IPS DF 19.7 (cell line): ENCODE measurements at regions not wholly inside any gene's neighbourhood (a gene's known extent, or its start where the extent isn't known, plus 50 kb on each side); places are given as distances from the start of the nearest gene placed in this dataset.
"Not testable (repeated sequence)": the region's sequence is repeated elsewhere in the genome, so short reads cannot be mapped to it uniquely, and the experiment has no call there.

Experiments
- DNase-seq: peaks from one replicate; pipeline ENCODE4 v3.0.0-alpha.2; 2013; ENCODE audit warnings: low read depth, low spot score

DNA sequence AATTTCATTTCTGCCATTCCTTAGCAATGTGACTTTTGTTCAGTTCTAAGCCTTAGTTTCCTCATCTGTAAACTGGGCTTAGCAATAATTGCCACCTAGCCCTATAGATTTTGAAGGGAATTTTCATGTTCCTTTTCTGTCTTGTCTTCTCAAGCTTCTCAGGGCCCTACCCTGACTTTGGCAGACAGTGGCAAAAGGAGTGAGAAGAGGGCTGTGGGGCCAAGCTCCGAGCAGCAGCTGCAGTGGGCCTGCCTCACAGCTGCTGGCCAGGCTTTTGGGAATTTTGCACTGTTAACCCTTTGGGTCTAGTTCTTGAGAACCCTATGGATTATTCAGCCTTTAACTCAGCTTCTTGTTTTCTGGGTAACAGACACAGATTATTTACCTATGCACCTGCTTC, 67.6 kb upstream of the IGSF1 start:
- DNase-seq = no peak

DNA sequence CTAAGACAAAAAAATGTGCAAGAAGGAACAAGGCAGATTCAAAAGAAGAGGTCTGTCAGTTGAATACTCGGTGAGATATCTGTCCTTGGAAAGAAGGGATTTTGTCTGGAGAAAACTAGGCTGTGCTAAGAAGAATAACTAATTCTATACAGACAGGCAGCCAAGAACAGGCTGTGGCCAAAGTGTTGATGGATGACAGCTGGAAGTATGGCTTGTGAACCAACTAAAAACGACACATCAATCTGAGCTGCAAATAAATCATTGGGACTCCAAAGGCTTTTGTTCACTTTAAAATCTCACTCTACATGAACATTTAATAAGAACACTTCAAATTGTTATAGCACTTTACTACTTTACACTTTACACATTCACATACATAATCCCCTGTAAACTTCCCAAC, 70.5 kb upstream of the IGSF1 start:
- no peak for DNase-seq

DNA sequence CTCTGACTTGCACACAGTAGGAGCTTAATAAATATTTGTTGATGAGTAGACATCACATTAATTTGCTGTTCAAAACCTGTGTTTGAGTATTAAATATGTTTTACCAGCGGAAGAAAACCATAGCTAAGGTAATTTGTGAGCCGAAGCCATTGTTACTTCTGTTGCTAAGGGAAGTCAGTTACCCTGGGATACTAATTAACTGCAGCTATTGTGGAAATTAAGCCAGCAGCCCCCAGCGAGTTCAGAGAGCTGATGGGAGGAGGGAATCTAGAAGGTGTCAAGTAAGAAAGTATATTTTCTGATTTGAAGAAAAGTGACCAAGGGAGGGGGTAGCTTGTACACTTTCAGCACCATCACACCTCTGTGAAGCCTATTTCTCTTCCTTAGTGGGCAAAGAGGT, 76.7 kb upstream of the IGSF1 start:
- no peak for DNase-seq

DNA sequence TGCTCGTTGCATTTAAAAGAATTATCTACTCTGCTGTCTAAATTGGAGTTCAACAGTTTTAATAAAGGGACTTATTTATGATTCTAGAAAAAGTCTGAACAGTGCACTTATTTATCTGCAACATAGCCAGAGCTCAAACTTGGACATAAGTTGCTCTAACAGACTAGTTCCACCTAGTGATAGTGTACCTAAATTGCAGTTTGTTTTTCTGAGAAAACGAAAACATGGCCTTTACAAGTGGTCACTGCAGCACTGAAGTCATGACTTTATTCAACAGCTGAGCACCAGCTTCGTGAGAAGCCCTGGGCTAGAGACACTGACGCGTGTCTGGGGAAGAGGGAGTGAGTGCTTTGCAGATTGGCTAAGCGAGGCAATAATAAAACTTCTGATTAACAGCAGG, 77.3 kb upstream of the IGSF1 start:
- no peak for DNase-seq

DNA sequence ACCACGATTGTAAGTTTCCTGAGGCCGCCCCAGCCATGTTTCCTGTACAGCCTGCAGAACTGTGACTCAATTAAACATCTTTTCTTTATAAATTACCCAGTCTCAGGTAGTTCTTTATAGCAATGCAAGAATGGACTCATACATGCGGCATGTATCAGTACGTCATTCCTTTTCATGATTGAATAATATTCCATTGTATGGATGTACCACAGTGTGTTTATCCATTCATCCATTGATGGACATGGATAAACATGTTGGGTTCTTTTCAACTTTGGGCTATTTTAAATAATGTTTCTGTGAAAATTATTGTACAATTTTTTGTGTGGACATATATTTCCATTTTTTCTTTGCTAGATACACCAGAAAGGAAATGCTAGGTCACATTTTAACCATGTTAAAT, 99.2 kb upstream of the IGSF1 start:
- DNase-seq = no peak

DNA sequence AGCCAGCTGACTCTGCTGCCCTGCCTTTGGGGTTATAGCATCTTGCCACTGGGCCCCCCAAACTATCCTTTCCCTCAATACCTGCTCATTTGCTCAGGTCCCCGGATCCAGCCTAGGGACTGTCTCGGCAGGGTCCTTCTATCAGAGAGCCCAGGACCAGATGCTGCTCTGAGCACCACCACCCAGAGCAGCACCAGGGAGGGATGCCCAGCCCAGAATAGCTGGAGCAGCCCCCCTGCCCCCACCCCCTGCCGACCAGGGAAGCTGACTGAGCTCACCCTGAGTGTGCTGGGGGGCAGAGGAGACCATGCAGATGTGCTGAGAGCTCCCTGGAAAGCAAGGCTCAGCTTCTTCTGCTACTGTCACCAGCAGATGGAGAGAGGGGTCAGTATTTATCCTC, 103.6 kb upstream of the IGSF1 start:
- DNase-seq = no peak

DNA sequence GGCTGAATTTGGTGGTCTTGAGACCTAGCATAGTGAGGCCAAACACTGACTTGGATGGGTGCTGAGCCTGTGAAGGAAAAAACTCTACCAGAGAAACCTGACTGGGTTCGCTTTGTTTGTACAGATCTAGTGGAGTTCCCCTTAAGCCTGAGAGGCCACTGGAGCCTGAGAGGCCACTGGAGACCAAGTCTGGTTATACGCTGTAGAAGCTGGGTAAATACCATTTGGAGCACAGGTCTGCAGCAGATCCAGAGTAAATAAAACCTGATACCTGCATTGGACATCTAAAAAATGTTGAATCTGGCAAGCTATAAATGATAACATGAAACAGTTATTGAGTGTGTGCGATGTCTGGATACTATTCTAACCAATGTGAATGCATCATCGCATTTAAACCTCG, 104.3 kb upstream of the IGSF1 start:
- no peak for DNase-seq

DNA sequence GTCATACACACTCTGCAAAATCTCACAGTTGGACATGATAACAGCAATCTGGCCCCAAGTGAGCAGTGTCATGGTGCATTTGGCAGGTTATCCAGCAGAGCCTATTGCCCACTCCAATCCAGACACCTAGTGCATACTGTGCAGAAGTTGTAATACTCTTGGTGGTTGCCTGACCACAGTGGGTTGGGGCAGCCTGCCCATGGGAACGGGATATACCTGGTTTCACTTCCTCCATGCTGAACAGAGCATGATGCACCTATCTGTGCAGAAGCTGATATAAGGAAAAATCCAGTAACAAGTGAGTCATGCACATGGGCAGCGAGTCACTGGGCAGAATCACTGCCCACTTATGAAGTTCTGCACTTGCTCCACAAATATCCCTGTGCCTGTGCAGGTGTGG, 105.3 kb upstream of the IGSF1 start:
- no peak for DNase-seq

DNA sequence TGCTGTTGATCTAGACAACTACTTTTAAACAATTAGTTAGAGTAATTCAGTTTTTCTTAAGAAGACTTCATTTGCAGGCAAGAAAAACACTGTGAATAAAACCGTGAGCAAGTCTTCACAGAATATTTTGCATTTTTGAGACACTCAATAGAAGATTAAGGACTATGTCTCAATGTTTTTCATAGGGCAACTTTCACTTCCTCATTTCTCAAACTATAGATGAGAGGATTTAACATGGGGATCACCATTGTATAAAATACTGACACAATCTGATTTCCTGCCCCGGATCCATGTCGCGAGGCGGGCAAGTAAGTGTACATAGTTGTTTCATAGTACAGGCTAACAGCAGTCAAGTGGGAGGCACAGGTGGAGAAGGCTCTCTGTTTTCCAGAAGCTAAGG, 108.8 kb upstream of the IGSF1 start:
- no peak for DNase-seq

DNA sequence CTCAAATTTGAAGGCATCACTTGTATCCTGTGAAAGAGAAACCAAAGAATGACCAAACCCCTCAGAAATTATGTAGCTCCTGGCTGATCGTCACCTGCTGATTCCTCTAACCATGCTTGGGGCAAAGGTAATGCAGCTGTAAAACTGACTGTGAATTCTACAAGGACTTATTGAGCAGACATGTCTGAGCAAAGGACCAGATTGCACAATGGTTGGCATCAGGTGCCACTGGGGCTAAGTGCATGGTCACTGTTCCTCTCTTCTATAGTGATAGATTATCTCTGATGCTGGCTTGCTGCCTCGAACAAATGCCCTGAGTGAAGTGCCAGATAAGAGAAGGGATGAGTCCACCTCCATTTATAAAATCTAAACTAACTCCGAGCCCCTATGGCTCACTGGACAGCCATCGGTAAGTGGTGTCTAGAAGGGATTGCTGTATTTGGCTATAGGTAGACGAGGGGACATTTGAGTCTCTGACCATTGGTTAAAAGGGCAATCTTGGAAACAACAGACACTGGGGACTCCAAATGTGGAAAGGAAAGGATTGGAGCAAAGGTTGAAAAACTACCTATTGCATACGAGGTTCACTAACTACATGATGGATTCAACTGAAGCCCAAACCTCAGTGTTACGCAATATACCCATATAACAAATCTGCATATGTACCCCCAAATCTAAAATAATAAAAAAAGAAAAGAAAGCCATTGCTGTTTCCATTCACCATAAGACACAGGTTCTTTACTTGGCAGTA, 110.7 kb upstream of the IGSF1 start:
- DNase-seq = no peak

DNA sequence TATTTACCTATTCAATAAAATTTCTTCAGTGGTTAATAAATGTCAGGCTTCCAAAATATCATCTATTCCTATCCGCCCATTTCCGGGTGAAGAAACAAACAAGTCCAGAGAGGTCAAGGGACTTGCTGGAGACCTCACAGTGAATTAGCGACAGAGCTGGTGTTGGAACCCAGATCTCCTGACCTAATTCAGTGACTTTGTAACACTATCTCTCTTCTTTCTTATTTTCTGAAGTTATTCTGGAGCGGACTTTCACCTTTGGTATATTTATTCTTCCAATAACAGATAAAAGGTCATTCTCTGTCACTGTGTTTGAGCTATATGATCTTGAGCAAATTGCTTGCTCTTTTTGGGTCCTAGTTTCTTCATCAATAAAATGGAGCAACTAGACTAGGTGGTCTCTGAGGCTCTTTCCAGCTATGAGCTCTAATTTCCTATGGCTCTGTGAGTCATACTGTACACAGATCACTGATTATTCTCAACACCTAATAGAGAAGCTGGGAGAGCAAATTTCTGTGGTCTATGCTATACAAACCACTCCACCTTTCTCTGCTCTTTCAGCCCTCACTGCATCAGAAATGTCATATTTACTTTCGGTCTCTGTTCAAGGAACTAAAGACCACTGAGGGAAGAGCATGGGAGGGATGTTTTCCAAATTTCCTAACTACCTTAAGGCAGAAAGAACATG, 113.2 kb upstream of the IGSF1 start:
- no peak for DNase-seq

DNA sequence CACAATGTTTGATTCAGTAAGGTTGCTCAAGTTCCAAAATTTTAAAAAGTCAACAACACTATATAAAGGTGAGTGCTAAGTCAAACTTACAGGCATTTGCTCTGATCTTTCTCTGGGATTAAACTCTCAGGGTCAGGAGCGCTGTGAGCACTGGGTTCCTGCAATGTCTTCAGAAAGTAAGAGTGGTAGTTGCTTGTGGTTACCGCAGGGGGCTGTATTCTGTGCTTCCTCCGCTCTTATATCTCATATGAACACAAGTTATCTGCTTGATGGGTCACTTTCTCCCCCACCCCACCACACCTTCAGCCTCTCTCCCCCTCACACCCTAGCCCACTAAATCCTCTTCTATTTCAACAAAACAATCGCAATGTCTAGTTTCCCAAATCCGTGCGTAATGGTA, 116.4 kb upstream of the IGSF1 start:
- DNase-seq = no peak

DNA sequence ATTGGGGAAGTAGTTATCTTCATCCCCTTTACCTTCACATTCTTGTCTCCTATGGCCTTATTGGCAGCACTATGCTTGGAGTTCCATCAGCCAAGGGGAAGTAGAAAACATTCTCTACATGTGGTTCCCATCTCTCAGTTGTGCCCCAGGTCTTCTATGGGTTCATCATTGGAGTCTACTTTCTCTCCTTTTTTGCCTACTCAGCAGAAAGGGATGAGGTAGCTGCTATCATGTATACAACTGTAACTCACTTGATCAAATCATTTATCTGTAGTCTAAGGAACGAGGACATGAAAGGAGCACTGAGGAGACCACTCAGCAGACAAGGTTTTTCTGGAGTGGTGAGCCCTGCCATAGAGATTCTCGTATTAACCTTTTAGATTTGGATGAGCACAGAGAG, 119.0 kb upstream of the OR13H1 start:
- no peak for DNase-seq

DNA sequence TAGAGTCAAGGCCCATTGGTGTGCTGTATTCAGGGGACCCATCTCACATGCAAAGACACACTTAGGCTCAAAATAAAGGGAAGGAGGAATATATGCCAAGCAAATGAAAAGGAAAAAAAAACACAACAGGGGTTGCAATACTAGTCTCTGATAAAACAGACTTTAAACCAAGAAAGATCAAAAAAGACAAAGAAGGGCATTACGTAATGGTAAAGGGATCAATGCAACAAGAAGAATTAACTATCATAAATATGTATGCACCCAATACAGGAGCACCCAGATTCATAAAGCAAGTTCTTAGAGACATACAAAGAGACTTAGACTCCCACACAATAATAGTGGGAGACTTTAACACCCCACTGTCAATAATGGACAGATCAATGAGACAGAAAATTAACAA, 113.4 kb upstream of the OR13H1 start:
- not testable (repeated sequence) for DNase-seq

DNA sequence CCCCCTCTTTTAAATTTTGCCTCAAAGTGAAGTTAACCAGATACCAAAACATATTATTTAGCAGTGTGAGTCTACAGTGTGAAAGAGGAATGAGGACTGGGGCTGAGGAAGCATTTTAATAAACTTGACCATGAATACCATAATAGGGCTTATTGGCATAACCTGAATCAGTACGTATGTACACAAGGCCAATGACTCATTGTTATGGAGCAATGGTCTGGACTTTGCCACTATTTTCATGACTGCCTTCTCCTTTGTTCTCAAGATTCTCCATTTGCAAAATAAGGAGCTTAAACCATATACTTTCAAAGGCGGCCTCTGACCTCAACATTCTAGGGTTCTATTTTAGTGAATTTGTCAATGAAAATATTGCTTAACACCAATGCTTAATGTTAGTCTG, 102.8 kb upstream of the OR13H1 start:
- no peak for DNase-seq

DNA sequence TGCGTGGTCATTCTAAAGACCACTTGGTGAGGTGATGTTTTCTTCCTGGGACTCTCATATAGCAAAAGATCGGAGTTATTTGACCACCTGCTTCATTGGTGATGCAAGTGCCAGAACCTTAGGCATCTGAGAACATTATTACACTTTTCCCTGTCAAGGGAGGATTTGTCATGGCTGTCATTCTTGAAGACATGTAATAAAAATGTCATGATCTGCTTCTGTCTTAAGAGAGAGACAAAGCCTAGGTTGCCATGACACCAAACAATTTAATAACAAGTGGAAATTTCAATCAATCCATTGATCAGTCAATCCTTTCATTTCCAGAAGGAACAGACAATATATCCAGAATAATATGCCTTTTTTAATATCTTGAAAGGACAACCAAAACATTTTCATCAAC, 97.9 kb upstream of the OR13H1 start:
- no peak for DNase-seq

DNA sequence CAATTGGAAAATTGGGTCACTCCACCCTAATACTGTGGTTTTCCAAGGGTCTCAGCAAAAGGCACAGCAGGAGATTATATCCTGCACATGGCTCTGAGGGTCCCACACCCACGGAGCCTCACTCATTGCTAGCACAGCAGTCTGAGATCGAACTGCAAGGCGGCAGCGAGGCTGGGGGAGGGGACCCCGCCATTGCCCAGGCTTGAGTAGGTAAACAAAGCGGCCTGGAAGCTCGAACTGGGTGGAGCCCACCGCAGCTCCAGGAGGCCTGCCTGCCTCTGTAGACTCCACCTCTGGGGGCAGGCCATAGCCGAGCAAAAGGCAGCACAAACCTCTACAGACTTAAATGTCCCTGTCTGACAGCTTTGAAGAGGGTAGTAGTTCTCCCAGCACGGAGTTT, 82.0 kb upstream of the OR13H1 start:
- DNase-seq = not testable (repeated sequence)

DNA sequence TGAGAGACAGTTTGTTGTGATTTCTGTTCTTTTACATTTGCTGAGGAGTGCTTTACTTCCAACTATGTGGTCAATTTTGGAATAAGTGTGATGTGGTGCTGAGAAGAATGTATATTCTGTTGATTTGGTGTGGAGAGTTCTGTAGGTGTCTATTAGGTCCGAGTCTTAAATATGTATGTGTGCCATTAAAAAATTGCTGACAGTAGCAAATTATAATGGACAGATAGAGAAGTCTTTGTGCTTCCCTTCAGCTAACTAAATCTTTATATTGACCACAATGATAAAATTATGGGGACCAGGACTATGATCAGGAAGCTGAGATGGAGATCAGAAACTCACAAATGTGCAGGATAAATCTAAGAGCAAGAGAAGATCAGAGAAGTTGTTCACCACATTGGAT, 70.1 kb upstream of the OR13H1 start:
- DNase-seq = not testable (repeated sequence)

DNA sequence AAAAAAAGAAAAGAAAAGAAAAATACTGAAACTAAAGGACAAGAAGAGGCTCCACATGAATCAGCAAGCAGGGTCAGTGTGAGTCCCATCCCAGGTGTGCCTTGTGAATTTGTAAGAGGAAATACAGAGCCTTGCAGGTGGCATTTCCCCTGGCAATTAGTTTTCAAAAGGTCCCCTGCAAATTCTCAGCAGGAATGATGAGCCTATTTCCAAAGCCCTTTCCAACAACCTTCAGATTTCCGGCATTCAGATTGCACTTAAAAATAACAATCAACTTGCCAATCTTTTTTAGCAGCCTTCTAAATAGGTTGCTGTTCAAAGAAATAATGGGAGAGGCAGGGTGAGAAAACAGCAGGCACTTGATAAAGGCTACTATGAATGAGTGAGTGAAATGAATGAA, 66.4 kb upstream of the OR13H1 start:
- peak; percentile 80 for DNase-seq
